OCI-M2 (cell line): ENCODE measurements at regions not wholly inside any gene's neighbourhood (a gene's known extent, or its start where the extent isn't known, plus 50 kb on each side); places are given as distances from the start of the nearest gene placed in this dataset.
"Not testable (repeated sequence)": the region's sequence is repeated elsewhere in the genome, so short reads cannot be mapped to it uniquely, and the experiment has no call there.

ENCODE experiments used
- DNase-seq: peaks from one replicate; lab custom pipeline; 2025; ENCODE audit not compliant: unreplicated experiment; lab: John Stamatoyannopoulos, UW

- no peak for DNase-seq
These were observed 64.0 kb downstream of the CCNG2 start for GRCh38 chr4:77220828-77221613.

GRCh38 chr4:77225022-77225421 is 68.0 kb downstream of the CCNG2 start:
- DNase-seq = no peak

GRCh38 chr4:77226939-77227705 is 70.1 kb downstream of the CCNG2 start:
- no peak for DNase-seq

- no peak for DNase-seq
These were observed 72.4 kb downstream of the CCNG2 start for GRCh38 chr4:77229433-77229832.

GRCh38 chr4:77232653-77233052 is 75.6 kb downstream of the CCNG2 start:
- no peak for DNase-seq

- DNase-seq = no peak
These were observed 78.4 kb downstream of the CCNG2 start for GRCh38 chr4:77235289-77235854.

GRCh38 chr4:77236806-77237205 is 79.8 kb downstream of the CCNG2 start:
- no peak for DNase-seq

GRCh38 chr4:77240469-77241066 is 83.6 kb downstream of the CCNG2 start:
- no peak for DNase-seq

GRCh38 chr4:77248805-77249204 is 91.8 kb downstream of the CCNG2 start:
- DNase-seq = no peak

GRCh38 chr4:77251751-77252150 is 94.7 kb downstream of the CCNG2 start:
- no peak for DNase-seq

- no peak for DNase-seq
These were observed 106.2 kb downstream of the CCNG2 start for GRCh38 chr4:77263247-77263646.

GRCh38 chr4:77263976-77264375 is 107.0 kb downstream of the CCNG2 start:
- not testable (repeated sequence) for DNase-seq

GRCh38 chr4:77264826-77265225 is 107.8 kb downstream of the CCNG2 start:
- DNase-seq = no peak

GRCh38 chr4:77268108-77268507 is 111.1 kb downstream of the CCNG2 start:
- DNase-seq = no peak

GRCh38 chr4:77269505-77269904 is 112.5 kb downstream of the CCNG2 start:
- DNase-seq = no peak

- DNase-seq = no peak
These were observed 116.4 kb downstream of the CCNG2 start for GRCh38 chr4:77273412-77273811.

- DNase-seq = not testable (repeated sequence)
These were observed 122.1 kb downstream of the CCNG2 start for GRCh38 chr4:77279114-77279513.

- DNase-seq = no peak
These were observed 125.3 kb downstream of the CCNG2 start for GRCh38 chr4:77282305-77282704.

- DNase-seq = no peak
These were observed 127.0 kb downstream of the CCNG2 start for GRCh38 chr4:77284036-77284435.

- DNase-seq = no peak
These were observed 129.9 kb downstream of the CCNG2 start for GRCh38 chr4:77286906-77287305.

- DNase-seq = no peak
These were observed 136.4 kb downstream of the CCNG2 start for GRCh38 chr4:77293426-77293825.

GRCh38 chr4:77300996-77301395 is 144.0 kb downstream of the CCNG2 start:
- DNase-seq = not testable (repeated sequence)
